22Rv1 (cell line): ENCODE measurements at regions not wholly inside any gene's neighbourhood (a gene's known extent, or its start where the extent isn't known, plus 50 kb on each side); places are given as distances from the start of the nearest gene placed in this dataset.

Source experiments
- ZFX ChIP-seq: fragments of 450-650 bp; IDR thresholded peaks from 2 replicates; pipeline ENCODE4 v1.6.1; 2017; ENCODE audit warnings: antibody characterized with exemption, borderline replicate concordance
- TF ChIP-seq, protein P1 (sequence below): fragments of 450-650 bp; IDR thresholded peaks from 2 replicates; pipeline ENCODE4 v1.5.1; 2017; ENCODE audit warnings: mild to moderate bottlenecking

DNA sequence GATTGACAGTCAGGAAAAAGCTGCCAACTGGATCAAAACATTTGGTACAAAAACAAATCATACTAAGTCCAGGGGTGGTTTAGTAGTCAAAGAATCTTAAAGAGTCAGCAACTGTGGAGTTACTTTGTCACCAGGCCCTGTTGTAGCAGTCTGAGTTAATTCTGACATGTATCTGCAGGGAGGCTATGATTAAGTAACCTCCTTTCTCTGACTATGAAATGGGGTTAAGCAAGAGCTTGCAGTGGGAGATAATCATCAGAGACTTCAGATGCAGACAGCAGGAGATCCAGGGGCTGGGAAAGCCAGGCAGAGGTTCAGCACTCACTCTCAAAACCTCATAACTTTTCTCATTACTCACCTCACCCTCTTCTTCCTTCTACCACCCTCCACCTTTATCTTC, 99.2 kb upstream of the BTG3 start:
- TF ChIP-seq, protein P1, sequence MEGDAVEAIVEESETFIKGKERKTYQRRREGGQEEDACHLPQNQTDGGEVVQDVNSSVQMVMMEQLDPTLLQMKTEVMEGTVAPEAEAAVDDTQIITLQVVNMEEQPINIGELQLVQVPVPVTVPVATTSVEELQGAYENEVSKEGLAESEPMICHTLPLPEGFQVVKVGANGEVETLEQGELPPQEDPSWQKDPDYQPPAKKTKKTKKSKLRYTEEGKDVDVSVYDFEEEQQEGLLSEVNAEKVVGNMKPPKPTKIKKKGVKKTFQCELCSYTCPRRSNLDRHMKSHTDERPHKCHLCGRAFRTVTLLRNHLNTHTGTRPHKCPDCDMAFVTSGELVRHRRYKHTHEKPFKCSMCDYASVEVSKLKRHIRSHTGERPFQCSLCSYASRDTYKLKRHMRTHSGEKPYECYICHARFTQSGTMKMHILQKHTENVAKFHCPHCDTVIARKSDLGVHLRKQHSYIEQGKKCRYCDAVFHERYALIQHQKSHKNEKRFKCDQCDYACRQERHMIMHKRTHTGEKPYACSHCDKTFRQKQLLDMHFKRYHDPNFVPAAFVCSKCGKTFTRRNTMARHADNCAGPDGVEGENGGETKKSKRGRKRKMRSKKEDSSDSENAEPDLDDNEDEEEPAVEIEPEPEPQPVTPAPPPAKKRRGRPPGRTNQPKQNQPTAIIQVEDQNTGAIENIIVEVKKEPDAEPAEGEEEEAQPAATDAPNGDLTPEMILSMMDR: no peak
- TF ChIP-seq ZFX: no peak
